H9 (cell line): ENCODE measurements at regions not wholly inside any gene's neighbourhood (a gene's known extent, or its start where the extent isn't known, plus 50 kb on each side); places are given as distances from the start of the nearest gene placed in this dataset.

ENCODE experiments used
- DNase-seq: peaks from one replicate; pipeline ENCODE4 v3.0.0-alpha.2; 2017
- H2AFZ ChIP-seq: one replicate; pipeline ENCODE4 v1.6.1; 2013; ENCODE audit warnings: mild to moderate bottlenecking, low read length, control low read depth, moderate library complexity
- H2AK5ac ChIP-seq: 2 replicates; pipeline ENCODE4 v1.6.1; 2013; ENCODE audit warnings: low read length, control low read depth, mixed read lengths; ENCODE audit not compliant: insufficient read length
- H2BK120ac ChIP-seq: one replicate; pipeline ENCODE4 v1.6.1; 2013; ENCODE audit warnings: low read depth, mild to moderate bottlenecking, low read length, control low read depth, inconsistent platforms; ENCODE audit not compliant: poor library complexity, severe bottlenecking
- H2BK12ac ChIP-seq: 2 replicates; pipeline ENCODE4 v1.6.1; 2013; ENCODE audit warnings: low read length, control low read depth, mixed read lengths, low read depth; ENCODE audit not compliant: insufficient read length
- H2BK15ac ChIP-seq: 2 replicates; pipeline ENCODE4 v1.6.1; 2013; ENCODE audit warnings: low read depth, low read length, control low read depth
- H2BK20ac ChIP-seq: one replicate; pipeline ENCODE4 v1.6.1; 2013; ENCODE audit warnings: low read depth, mild to moderate bottlenecking, low read length, control low read depth, inconsistent platforms; ENCODE audit not compliant: poor library complexity, severe bottlenecking
- H2BK5ac ChIP-seq: 2 replicates; pipeline ENCODE4 v1.6.1; 2013; ENCODE audit warnings: low read length, control low read depth, mixed read lengths; ENCODE audit not compliant: insufficient read length
- H3K14ac ChIP-seq: 2 replicates; pipeline ENCODE4 v1.6.1; 2013; ENCODE audit warnings: low read length, control low read depth; ENCODE audit not compliant: insufficient read depth
- H3K18ac ChIP-seq: 2 replicates; pipeline ENCODE4 v1.6.1; 2013; ENCODE audit warnings: low read depth, mild to moderate bottlenecking, mixed read lengths, low read length, control low read depth; ENCODE audit not compliant: insufficient read length
- H3K23ac ChIP-seq: 2 replicates; pipeline ENCODE4 v1.6.1; 2013; ENCODE audit warnings: low read length, control low read depth, mixed read lengths, low read depth; ENCODE audit not compliant: insufficient read length
- H3K23me2 ChIP-seq: 2 replicates; pipeline ENCODE4 v1.6.1; 2013; ENCODE audit warnings: low read depth, mild to moderate bottlenecking, mixed read lengths, low read length, control low read depth; ENCODE audit not compliant: insufficient read length, poor library complexity, severe bottlenecking
- H3K27ac ChIP-seq: 2 replicates; pipeline ENCODE4 v1.5.1; 2013; ENCODE audit warnings: low read length, control low read depth, mixed read lengths, low read depth; ENCODE audit not compliant: insufficient read length
- H3K27me3 ChIP-seq: 2 replicates; pipeline ENCODE4 v1.6.1; 2013; ENCODE audit warnings: low read length, control low read depth, inconsistent platforms; ENCODE audit not compliant: insufficient read depth
- H3K4ac ChIP-seq: 2 replicates; pipeline ENCODE4 v1.6.1; 2013; ENCODE audit warnings: low read depth, mild to moderate bottlenecking, control low read depth, inconsistent platforms, low read length, moderate library complexity
- H3K4me1 ChIP-seq: 2 replicates; pipeline ENCODE4 v1.6.1; 2013; ENCODE audit warnings: low read length, control low read depth, inconsistent platforms; ENCODE audit not compliant: insufficient read depth
- H3K4me2 ChIP-seq: 2 replicates; pipeline ENCODE4 v1.6.1; 2013; ENCODE audit warnings: low read length, control low read depth, mixed read lengths; ENCODE audit not compliant: insufficient read length, insufficient read depth
- H3K56ac ChIP-seq: 2 replicates; pipeline ENCODE4 v1.6.1; 2013; ENCODE audit warnings: low read depth, mild to moderate bottlenecking, mixed read lengths, low read length, control low read depth; ENCODE audit not compliant: insufficient read length
- H3K79me1 ChIP-seq: 2 replicates; pipeline ENCODE4 v1.6.1; 2013; ENCODE audit warnings: low read depth, mild to moderate bottlenecking, moderate library complexity, low read length, control low read depth, inconsistent platforms; ENCODE audit not compliant: insufficient read depth, poor library complexity, severe bottlenecking
- H3K79me2 ChIP-seq: 2 replicates; pipeline ENCODE4 v1.6.1; 2013; ENCODE audit warnings: low read length, control low read depth, inconsistent platforms; ENCODE audit not compliant: insufficient read depth
- H3K9ac ChIP-seq: 2 replicates; pipeline ENCODE4 v1.6.1; 2013; ENCODE audit warnings: low read length, control low read depth, mixed read lengths; ENCODE audit not compliant: insufficient read length; ENCODE audit errors: extremely low read depth
- H3K9me3 ChIP-seq: one replicate; pipeline ENCODE4 v1.6.1; 2013; ENCODE audit warnings: low read depth, low read length, inconsistent platforms; ENCODE audit not compliant: control insufficient read depth
- H3T11ph ChIP-seq: one replicate; pipeline ENCODE4 v1.6.1; 2013; ENCODE audit warnings: mild to moderate bottlenecking, low read length, control low read depth, inconsistent platforms
- H4K20me1 ChIP-seq: one replicate; pipeline ENCODE4 v1.6.1; 2013; ENCODE audit not compliant: control insufficient read depth, insufficient read length, insufficient read depth
- H4K5ac ChIP-seq: 2 replicates; pipeline ENCODE4 v1.6.1; 2013; ENCODE audit warnings: low read depth, mild to moderate bottlenecking, mixed read lengths, low read length, control low read depth; ENCODE audit not compliant: insufficient read length
- H4K8ac ChIP-seq: replicated peaks from 2 replicates; pipeline ENCODE4 v1.6.1; 2013; ENCODE audit warnings: low read length, control low read depth, mixed read lengths, low read depth; ENCODE audit not compliant: insufficient read length
- H4K91ac ChIP-seq: 2 replicates; pipeline ENCODE4 v1.6.1; 2013; ENCODE audit warnings: low read depth, mild to moderate bottlenecking, moderate library complexity, mixed read lengths, low read length, control low read depth; ENCODE audit not compliant: insufficient read length
- H3K27ac Mint-ChIP-seq, 3 experiments: 2 replicates in 2 of 3; 3 replicates in 1 of 3; pipeline ENCODE4 v1.8.0; 2020 to 2021; ENCODE audit warnings: mixed read lengths in 3 of 3, mild to moderate bottlenecking in 1 of 3, moderate library complexity in 1 of 3
- H3K27me3 Mint-ChIP-seq: 2 replicates; pipeline ENCODE4 v1.8.0; 2021; ENCODE audit warnings: low read depth, mild to moderate bottlenecking, moderate library complexity, mixed read lengths
- H3K36me3 Mint-ChIP-seq, 3 experiments: 2 replicates in 2 of 3; 3 replicates in 1 of 3; pipeline ENCODE4 v1.8.0; 2020 to 2021; ENCODE audit warnings: low read depth in 3 of 3, mixed read lengths in 3 of 3; ENCODE audit not compliant: insufficient read depth in 1 of 3
- H3K4me1 Mint-ChIP-seq, 2 experiments: 2 replicates each; pipeline ENCODE4 v1.8.0; 2020; ENCODE audit warnings: mixed read lengths in 2 of 2
- H3K4me3 Mint-ChIP-seq, 2 experiments: 2 replicates in 1 of 2; 3 replicates in 1 of 2; pipeline ENCODE4 v1.8.0; 2020 to 2021; ENCODE audit warnings: mild to moderate bottlenecking in 2 of 2, mixed read lengths in 2 of 2, moderate library complexity in 1 of 2
- H3K9me3 Mint-ChIP-seq, 2 experiments: 2 replicates in 1 of 2; 3 replicates in 1 of 2; pipeline ENCODE4 v1.8.0; 2020; ENCODE audit warnings: mild to moderate bottlenecking in 2 of 2, mixed read lengths in 2 of 2, moderate library complexity in 1 of 2
- WGBS: extraction: QIAGEN DNeasy Blood & Tissue Kit; methylation state at CpG from one replicate; pipeline ENCODE4 v1.1.7; 2013; ENCODE audit warnings: missing lambda C conversion rate, low lambda C conversion rate, mixed read lengths; ENCODE audit not compliant: insufficient read length; ENCODE audit errors: extremely low coverage; 5-methylcytosine and 5-hydroxymethylcytosine counted together
- TF ChIP-seq, protein P1 (sequence below): fragments of 200-600 bp; sonication (generic); conservative IDR thresholded peaks from 3 replicates; pipeline ENCODE4 v1.8.0; 2021; ENCODE audit warnings: antibody characterized with exemption, mild to moderate bottlenecking

GRCh38 chr1:8136766-8137165 is 110.7 kb upstream of the ERRFI1 start:
- H2BK20ac ChIP-seq = no peak overlapping the region
- Mint-ChIP-seq H3K9me3 (no peaks in the 10 kb centered on the region), H3K4me1 (peaks cover 8 to 12% of the 10 kb centered on the region in 2 experiments), H3K27ac (no peak overlapping the region), H3K36me3 (no peaks in the 10 kb centered on the region), H3K27me3 (no peaks in the 10 kb centered on the region; the same call in 1 of the 2 replicates), H3K4me3 (no peak overlapping the region)
- H3K23me2 ChIP-seq = no peaks in the 10 kb centered on the region
- H3K4me2 ChIP-seq = no peak overlapping the region
- H2BK15ac ChIP-seq = no peak overlapping the region
- no peak overlapping the region for H3K4ac ChIP-seq
- H3K56ac ChIP-seq = no peak overlapping the region
- no peak overlapping the region for H2AFZ ChIP-seq
- H4K20me1 ChIP-seq = no peaks in the 10 kb centered on the region
- H3K4me1 ChIP-seq = no peaks in the 10 kb centered on the region; the same call in 1 of the 2 replicates
- no peaks in the 10 kb centered on the region for H3K27me3 ChIP-seq
- TF ChIP-seq, protein P1, sequence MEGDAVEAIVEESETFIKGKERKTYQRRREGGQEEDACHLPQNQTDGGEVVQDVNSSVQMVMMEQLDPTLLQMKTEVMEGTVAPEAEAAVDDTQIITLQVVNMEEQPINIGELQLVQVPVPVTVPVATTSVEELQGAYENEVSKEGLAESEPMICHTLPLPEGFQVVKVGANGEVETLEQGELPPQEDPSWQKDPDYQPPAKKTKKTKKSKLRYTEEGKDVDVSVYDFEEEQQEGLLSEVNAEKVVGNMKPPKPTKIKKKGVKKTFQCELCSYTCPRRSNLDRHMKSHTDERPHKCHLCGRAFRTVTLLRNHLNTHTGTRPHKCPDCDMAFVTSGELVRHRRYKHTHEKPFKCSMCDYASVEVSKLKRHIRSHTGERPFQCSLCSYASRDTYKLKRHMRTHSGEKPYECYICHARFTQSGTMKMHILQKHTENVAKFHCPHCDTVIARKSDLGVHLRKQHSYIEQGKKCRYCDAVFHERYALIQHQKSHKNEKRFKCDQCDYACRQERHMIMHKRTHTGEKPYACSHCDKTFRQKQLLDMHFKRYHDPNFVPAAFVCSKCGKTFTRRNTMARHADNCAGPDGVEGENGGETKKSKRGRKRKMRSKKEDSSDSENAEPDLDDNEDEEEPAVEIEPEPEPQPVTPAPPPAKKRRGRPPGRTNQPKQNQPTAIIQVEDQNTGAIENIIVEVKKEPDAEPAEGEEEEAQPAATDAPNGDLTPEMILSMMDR = no peak
- H3T11ph ChIP-seq = no peak overlapping the region
- H2BK5ac ChIP-seq = no peak overlapping the region
- H4K8ac ChIP-seq = no peak overlapping the region
- H4K91ac ChIP-seq = no peak overlapping the region
- no peak overlapping the region for H3K9ac ChIP-seq
- no peak overlapping the region for H3K23ac ChIP-seq
- WGBS = no CpG with 5 or more reads among the region's 5 CpGs
- no peaks in the 10 kb centered on the region for H3K79me2 ChIP-seq
- H2BK12ac ChIP-seq = no peak overlapping the region
- H3K9me3 ChIP-seq = no peaks in the 10 kb centered on the region
- DNase-seq = no peak
- no peak overlapping the region for H3K18ac ChIP-seq
- no peak overlapping the region for H4K5ac ChIP-seq
- no peak overlapping the region for H2BK120ac ChIP-seq
- H3K14ac ChIP-seq = no peak overlapping the region
- H3K79me1 ChIP-seq = no peaks in the 10 kb centered on the region
- no peak overlapping the region for H2AK5ac ChIP-seq
- H3K27ac ChIP-seq = no peak overlapping the region
